ENCODE measurements at regions not wholly inside any gene's neighbourhood (a gene's known extent, or its start where the extent isn't known, plus 50 kb on each side); places are given as distances from the start of the nearest gene placed in this dataset.
A peak's percentile ranks its signal among the peaks of the same experiment; 100 is the strongest.

- Mint-ChIP-seq H3K27ac (no peak overlapping the region), H3K4me1 (peaks cover 0 to 18% (median 10%) of the 10 kb centered on the region in 7 donors), H3K27me3 (peaks cover 7 to 32% (median 9%) of the 10 kb centered on the region in 5 donors), H3K9me3 (no peaks in the 10 kb centered on the region), H3K4me3 (no peak overlapping the region), H3K36me3 (no peaks in the 10 kb centered on the region)
- peaks cover 0 to 3% of the 10 kb centered on the region in 2 donors for H3K4me1 ChIP-seq (ENCODE audit: control insufficient read depth in 2 of 2, insufficient read depth in 2 of 2, low read length in 2 of 2)
- no peaks in the 10 kb centered on the region for H3K36me3 ChIP-seq (ENCODE audit: control insufficient read depth in 2 of 3, insufficient read depth in 3 of 3, low read length in 3 of 3)
- POLR2A ChIA-PET, result no interaction called here
- intact Hi-C loops (cut with micrococcal nuclease), result no loop called here
- CTCF ChIA-PET, result no interaction called here
- no peak overlapping the region for H3K4me3 ChIP-seq (ENCODE audit: low read length)
- H3K27me3 ChIP-seq (ENCODE audit: control insufficient read depth in 2 of 2, insufficient read depth in 2 of 2, low read length in 2 of 2), result no peaks in the 10 kb centered on the region
- ATAC-seq, result peak; percentile 16
- H3K27ac ChIP-seq (ENCODE audit: low read depth, low read length), result no peak overlapping the region
- no peak for DNase-seq
- no peaks in the 10 kb centered on the region for H3K9me3 ChIP-seq (ENCODE audit: control insufficient read depth in 2 of 3, low read length in 3 of 3)
These were observed 237.6 kb downstream of the ALDH8A1 start for GRCh38 chr6:134712311-134712710.

DNA sequence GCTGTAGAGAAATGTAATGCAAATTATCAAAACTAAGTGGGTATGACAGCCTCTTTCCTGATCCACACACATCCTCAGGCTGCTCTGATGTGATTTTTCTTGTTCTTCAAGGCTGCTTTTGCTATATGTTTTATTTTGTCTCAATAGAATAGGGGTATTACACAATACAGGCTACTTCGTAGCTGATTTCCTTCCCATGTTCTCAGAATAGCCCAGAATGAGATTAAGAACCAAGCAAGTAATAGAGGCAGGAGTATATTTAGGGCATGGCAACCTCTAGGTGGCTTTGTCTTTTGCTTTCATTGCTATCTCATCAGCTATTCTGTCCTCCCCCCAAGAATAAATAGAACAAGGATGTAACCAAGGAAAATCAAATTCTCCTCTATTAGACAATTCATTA, 241.8 kb downstream of the ALDH8A1 start:
- Histone ChIP-seq H3K27ac (ENCODE audit: low read depth, low read length) (no peak overlapping the region), H3K36me3 (ENCODE audit: control insufficient read depth in 2 of 3, insufficient read depth in 3 of 3, low read length in 3 of 3) (no peaks in the 10 kb centered on the region), H3K9me3 (ENCODE audit: control insufficient read depth in 2 of 3, low read length in 3 of 3) (no peaks in the 10 kb centered on the region), H3K4me3 (ENCODE audit: low read length) (no peak overlapping the region), H3K4me1 (ENCODE audit: control insufficient read depth in 2 of 2, insufficient read depth in 2 of 2, low read length in 2 of 2) (no peaks in the 10 kb centered on the region), H3K27me3 (ENCODE audit: control insufficient read depth in 2 of 2, insufficient read depth in 2 of 2, low read length in 2 of 2) (no peaks in the 10 kb centered on the region)
- ChIA-PET CTCF (no interaction called here), POLR2A (no interaction called here)
- Mint-ChIP-seq H3K36me3 (no peaks in the 10 kb centered on the region), H3K27me3 (peaks cover 12 to 48% (median 21%) of the 10 kb centered on the region in 5 donors), H3K9me3 (no peaks in the 10 kb centered on the region), H3K27ac (no peak overlapping the region), H3K4me1 (peaks cover 0 to 3% (median 0%) of the 10 kb centered on the region in 7 donors), H3K4me3 (no peak overlapping the region)
- no peak for ATAC-seq
- intact Hi-C loops (cut with micrococcal nuclease), result no loop called here
- DNase-seq, result no peak

- H3K4me1 Mint-ChIP-seq, result peaks cover 0 to 3% (median 0%) of the 10 kb centered on the region in 7 donors
- H3K9me3 Mint-ChIP-seq, result no peaks in the 10 kb centered on the region
- no peak overlapping the region for H3K27ac Mint-ChIP-seq
- H3K9me3 ChIP-seq (ENCODE audit: control insufficient read depth in 2 of 3, low read length in 3 of 3), result no peaks in the 10 kb centered on the region
- no peaks in the 10 kb centered on the region for H3K36me3 Mint-ChIP-seq
- POLR2A ChIA-PET, result no interaction called here
- no peak overlapping the region for H3K4me3 ChIP-seq (ENCODE audit: low read length)
- H3K27me3 Mint-ChIP-seq, result peaks cover 15 to 46% (median 22%) of the 10 kb centered on the region in 5 donors
- no peak overlapping the region for H3K27ac ChIP-seq (ENCODE audit: low read depth, low read length)
- H3K4me3 Mint-ChIP-seq, result no peak overlapping the region
- intact Hi-C loops (cut with micrococcal nuclease), result no loop called here
- H3K4me1 ChIP-seq (ENCODE audit: control insufficient read depth in 2 of 2, insufficient read depth in 2 of 2, low read length in 2 of 2), result no peaks in the 10 kb centered on the region
- CTCF ChIA-PET, result no interaction called here
- DNase-seq (peak in 3 of 9 donors; percentile 3 to 11 (median 10)), ATAC-seq (peak; percentile 54)
- no peaks in the 10 kb centered on the region for H3K36me3 ChIP-seq (ENCODE audit: control insufficient read depth in 2 of 3, insufficient read depth in 3 of 3, low read length in 3 of 3)
- no peaks in the 10 kb centered on the region for H3K27me3 ChIP-seq (ENCODE audit: control insufficient read depth in 2 of 2, insufficient read depth in 2 of 2, low read length in 2 of 2)
These were observed 242.4 kb downstream of the ALDH8A1 start for GRCh38 chr6:134707342-134708031.

DNA sequence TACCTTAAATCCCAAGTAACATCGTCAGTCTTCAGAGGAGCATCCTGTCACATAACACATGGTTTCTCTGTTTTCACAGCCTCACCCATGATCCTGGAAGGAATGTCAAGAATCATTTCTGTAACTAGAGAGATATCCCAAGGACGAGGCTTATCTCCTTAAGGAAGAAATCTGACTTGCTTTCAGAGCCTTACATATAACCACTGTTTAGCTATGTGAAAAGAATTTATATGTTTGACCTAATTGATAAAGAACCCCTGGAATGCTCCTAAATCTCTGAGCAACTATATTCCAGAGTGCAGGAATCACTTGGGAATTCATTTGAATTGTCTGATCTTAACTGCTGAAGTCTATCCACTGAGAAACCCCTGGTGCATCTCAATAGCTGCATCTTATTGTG, 243.1 kb downstream of the ALDH8A1 start:
- CTCF ChIA-PET, result no interaction called here
- no peak overlapping the region for H3K4me3 Mint-ChIP-seq
- H3K36me3 ChIP-seq (ENCODE audit: control insufficient read depth in 2 of 3, insufficient read depth in 3 of 3, low read length in 3 of 3), result no peaks in the 10 kb centered on the region
- H3K4me3 ChIP-seq (ENCODE audit: low read length), result no peak overlapping the region
- no peak overlapping the region for H3K27ac Mint-ChIP-seq
- peaks cover 0 to 3% (median 0%) of the 10 kb centered on the region in 7 donors for H3K4me1 Mint-ChIP-seq
- no peaks in the 10 kb centered on the region for H3K27me3 ChIP-seq (ENCODE audit: control insufficient read depth in 2 of 2, insufficient read depth in 2 of 2, low read length in 2 of 2)
- no peak for ATAC-seq
- H3K27me3 Mint-ChIP-seq, result peaks cover 15 to 43% (median 22%) of the 10 kb centered on the region in 5 donors
- no peaks in the 10 kb centered on the region for H3K36me3 Mint-ChIP-seq
- intact Hi-C loops (cut with micrococcal nuclease), result no loop called here
- POLR2A ChIA-PET, result no interaction called here
- no peaks in the 10 kb centered on the region for H3K4me1 ChIP-seq (ENCODE audit: control insufficient read depth in 2 of 2, insufficient read depth in 2 of 2, low read length in 2 of 2)
- H3K9me3 ChIP-seq (ENCODE audit: control insufficient read depth in 2 of 3, low read length in 3 of 3), result no peaks in the 10 kb centered on the region
- no peaks in the 10 kb centered on the region for H3K9me3 Mint-ChIP-seq
- DNase-seq, result no peak
- H3K27ac ChIP-seq (ENCODE audit: low read depth, low read length), result no peak overlapping the region

GRCh38 chr6:134706153-134706552, 243.7 kb downstream of the ALDH8A1 start:
- no peak for ATAC-seq
- peaks cover 15 to 43% (median 22%) of the 10 kb centered on the region in 5 donors for H3K27me3 Mint-ChIP-seq
- H3K4me1 Mint-ChIP-seq, result peaks cover 0 to 3% (median 0%) of the 10 kb centered on the region in 7 donors
- Histone ChIP-seq H3K4me1 (ENCODE audit: control insufficient read depth in 2 of 2, insufficient read depth in 2 of 2, low read length in 2 of 2) (no peaks in the 10 kb centered on the region), H3K9me3 (ENCODE audit: control insufficient read depth in 2 of 3, low read length in 3 of 3) (no peaks in the 10 kb centered on the region), H3K36me3 (ENCODE audit: control insufficient read depth in 2 of 3, insufficient read depth in 3 of 3, low read length in 3 of 3) (no peaks in the 10 kb centered on the region), H3K27me3 (ENCODE audit: control insufficient read depth in 2 of 2, insufficient read depth in 2 of 2, low read length in 2 of 2) (no peaks in the 10 kb centered on the region), H3K27ac (ENCODE audit: low read depth, low read length) (no peak overlapping the region), H3K4me3 (ENCODE audit: low read length) (no peak overlapping the region)
- no peak overlapping the region for H3K4me3 Mint-ChIP-seq
- intact Hi-C loops (cut with micrococcal nuclease), result no loop called here
- no peaks in the 10 kb centered on the region for H3K36me3 Mint-ChIP-seq
- ChIA-PET POLR2A (no interaction called here), CTCF (interaction anchor here (0.6 kb wide), 1 partner anchor 558 kb away, joined by 5 read pairs; no protein-coding TSS in a partner anchor)
- no peak for DNase-seq
- H3K27ac Mint-ChIP-seq, result no peak overlapping the region
- H3K9me3 Mint-ChIP-seq, result no peaks in the 10 kb centered on the region

DNA sequence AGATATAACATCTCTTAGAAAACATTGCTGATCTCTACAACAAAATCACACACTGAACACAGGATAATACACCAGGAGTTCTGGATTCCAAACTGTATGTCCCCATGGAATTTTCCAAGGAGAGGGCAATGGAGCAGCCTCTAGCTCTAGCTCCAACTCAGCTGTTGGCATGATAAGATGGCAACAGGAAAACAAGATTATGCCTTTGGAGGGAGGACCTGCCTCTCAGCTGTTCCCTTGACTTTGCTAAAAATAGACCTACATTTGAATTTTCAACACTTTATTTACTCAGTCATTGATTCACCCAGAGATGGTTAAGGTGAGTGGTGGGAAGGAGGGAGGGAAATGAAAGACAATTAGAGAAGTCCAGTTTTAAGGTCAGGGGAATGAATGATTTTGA, 246.7 kb downstream of the ALDH8A1 start:
- H3K27ac Mint-ChIP-seq, result no peak overlapping the region
- H3K4me3 Mint-ChIP-seq, result no peak overlapping the region
- H3K4me1 Mint-ChIP-seq, result peaks cover 0 to 3% (median 0%) of the 10 kb centered on the region in 7 donors
- Histone ChIP-seq H3K4me1 (ENCODE audit: control insufficient read depth in 2 of 2, insufficient read depth in 2 of 2, low read length in 2 of 2) (no peaks in the 10 kb centered on the region), H3K27ac (ENCODE audit: low read depth, low read length) (no peak overlapping the region), H3K27me3 (ENCODE audit: control insufficient read depth in 2 of 2, insufficient read depth in 2 of 2, low read length in 2 of 2) (no peaks in the 10 kb centered on the region), H3K4me3 (ENCODE audit: low read length) (no peak overlapping the region), H3K9me3 (ENCODE audit: control insufficient read depth in 2 of 3, low read length in 3 of 3) (no peaks in the 10 kb centered on the region), H3K36me3 (ENCODE audit: control insufficient read depth in 2 of 3, insufficient read depth in 3 of 3, low read length in 3 of 3) (no peaks in the 10 kb centered on the region)
- intact Hi-C loops (cut with micrococcal nuclease), result no loop called here
- ChIA-PET POLR2A (interaction anchor here (0.8 kb wide), 1 partner anchor 47 kb away, joined by 3 read pairs; no protein-coding TSS in a partner anchor), CTCF (no interaction called here)
- no peaks in the 10 kb centered on the region for H3K9me3 Mint-ChIP-seq
- no peaks in the 10 kb centered on the region for H3K36me3 Mint-ChIP-seq
- DNase-seq (no peak), ATAC-seq (no peak)
- peaks cover 14 to 36% (median 20%) of the 10 kb centered on the region in 5 donors for H3K27me3 Mint-ChIP-seq

- CTCF ChIA-PET, result interaction anchor here (0.5 kb wide), 1 partner anchor 1083 kb away, joined by 3 read pairs; no protein-coding TSS in a partner anchor
- intact Hi-C loops (cut with micrococcal nuclease), result no loop called here
These were observed 247.6 kb downstream of the ALDH8A1 start for GRCh38 chr6:134702279-134702678.

More at GRCh38 chr6:134702279-134702678, 247.6 kb downstream of the ALDH8A1 start:
- H3K36me3 ChIP-seq (ENCODE audit: control insufficient read depth in 2 of 3, insufficient read depth in 3 of 3, low read length in 3 of 3), result no peaks in the 10 kb centered on the region
- H3K4me1 ChIP-seq (ENCODE audit: control insufficient read depth in 2 of 2, insufficient read depth in 2 of 2, low read length in 2 of 2), result no peaks in the 10 kb centered on the region
- H3K27me3 Mint-ChIP-seq, result peaks cover 14 to 29% (median 19%) of the 10 kb centered on the region in 5 donors
- no peak for ATAC-seq
- H3K27ac ChIP-seq (ENCODE audit: low read depth, low read length), result no peak overlapping the region
- peaks cover 0 to 1% (median 0%) of the 10 kb centered on the region in 7 donors for H3K4me1 Mint-ChIP-seq
- no peak for DNase-seq
- no peaks in the 10 kb centered on the region for H3K9me3 Mint-ChIP-seq
- POLR2A ChIA-PET, result interaction anchor here (0.6 kb wide), 1 partner anchor 773 kb away, joined by 3 read pairs; no protein-coding TSS in a partner anchor
- no peak overlapping the region for H3K4me3 ChIP-seq (ENCODE audit: low read length)
- H3K9me3 ChIP-seq (ENCODE audit: control insufficient read depth in 2 of 3, low read length in 3 of 3), result no peaks in the 10 kb centered on the region
- no peak overlapping the region for H3K4me3 Mint-ChIP-seq
- H3K36me3 Mint-ChIP-seq, result peaks cover 0 to 4% (median 0%) of the 10 kb centered on the region in 5 donors
- no peaks in the 10 kb centered on the region for H3K27me3 ChIP-seq (ENCODE audit: control insufficient read depth in 2 of 2, insufficient read depth in 2 of 2, low read length in 2 of 2)
- no peak overlapping the region for H3K27ac Mint-ChIP-seq
